ENCODE measurements at regions not wholly inside any gene's neighbourhood (a gene's known extent, or its start where the extent isn't known, plus 50 kb on each side); places are given as distances from the start of the nearest gene placed in this dataset.

DNA sequence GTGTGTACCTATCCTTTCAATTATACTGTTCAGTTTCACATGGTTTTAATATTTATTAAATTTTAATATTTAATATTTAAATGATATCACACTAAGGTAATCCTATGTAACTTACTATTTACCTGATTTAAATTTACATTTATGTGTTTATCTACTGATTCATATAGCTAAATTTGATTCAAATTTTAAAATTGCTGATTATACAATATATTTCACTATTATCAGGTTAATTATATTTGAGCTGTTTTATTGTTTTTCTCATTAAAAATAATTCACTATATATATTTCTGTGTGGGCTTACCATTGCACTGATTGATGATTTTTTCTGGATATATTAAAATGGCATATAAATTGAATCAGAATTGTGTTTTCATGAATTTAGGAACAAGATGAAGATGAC lies 1923.5 kb downstream of the STIM2 start:
- Mint-ChIP-seq H3K4me1 (no peaks in the 10 kb centered on the region), H3K27me3 (no peaks in the 10 kb centered on the region), H3K36me3 (ENCODE audit: low read depth) (no peaks in the 10 kb centered on the region), H3K27ac (no peak overlapping the region), H3K4me3 (no peak overlapping the region)
- H3K9me3 ChIP-seq (ENCODE audit: control insufficient read depth, low read length, poor library complexity, severe bottlenecking): no peaks in the 10 kb centered on the region
- DNase-seq: no peak
- no peak for ATAC-seq

DNA sequence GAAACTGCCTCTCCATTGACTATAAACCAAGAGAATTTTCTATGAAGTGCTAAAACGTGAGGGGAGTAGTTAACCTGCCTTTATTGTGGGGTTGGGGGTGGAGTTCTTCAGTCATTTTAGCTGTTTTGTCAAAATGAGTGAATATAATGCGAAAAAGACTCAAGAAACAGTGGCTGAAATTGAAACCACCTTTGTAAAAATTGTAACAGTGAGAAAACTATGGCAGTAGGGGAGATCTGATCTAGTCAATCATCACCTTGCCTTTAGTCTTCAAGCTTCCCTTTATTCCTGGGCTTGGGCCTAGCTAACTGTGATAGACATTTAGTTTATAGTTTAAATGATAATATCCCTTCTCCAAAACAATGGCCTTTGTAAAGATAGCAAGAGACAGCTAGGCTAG lies 1927.3 kb downstream of the STIM2 start:
- DNase-seq: no peak
- H3K4me1 Mint-ChIP-seq: no peaks in the 10 kb centered on the region
- no peak overlapping the region for H3K4me3 Mint-ChIP-seq
- no peaks in the 10 kb centered on the region for H3K27me3 Mint-ChIP-seq
- no peak overlapping the region for H3K27ac Mint-ChIP-seq
- no peak for ATAC-seq
- no peaks in the 10 kb centered on the region for H3K9me3 ChIP-seq (ENCODE audit: control insufficient read depth, low read length, poor library complexity, severe bottlenecking)
- H3K36me3 Mint-ChIP-seq (ENCODE audit: low read depth): no peaks in the 10 kb centered on the region

DNA sequence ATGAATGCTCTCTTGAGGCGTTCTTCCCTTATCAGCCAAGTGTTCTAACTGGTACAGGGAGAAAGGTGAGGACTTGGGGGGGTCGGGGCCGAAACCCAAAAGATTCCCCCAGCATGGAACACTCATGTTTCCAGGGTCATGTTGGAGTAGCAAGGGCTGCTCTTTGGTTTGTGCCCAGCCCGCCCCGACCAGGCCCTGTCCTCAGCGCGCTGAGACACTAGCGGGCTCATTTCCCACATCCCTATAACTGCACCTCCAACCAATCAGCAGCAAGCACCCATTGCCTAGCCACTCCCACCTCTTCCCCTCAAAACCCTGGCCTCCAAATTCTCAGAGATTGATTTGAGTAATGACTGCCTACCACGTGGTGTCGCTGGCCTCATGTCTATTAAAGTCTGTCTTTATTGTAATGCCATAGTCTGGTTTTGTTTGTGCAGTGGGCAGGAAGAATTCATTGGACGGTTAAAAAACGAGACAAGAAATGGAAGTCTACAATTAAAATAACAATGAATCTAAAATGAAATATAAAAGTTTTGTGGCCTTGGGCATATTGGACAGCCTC lies 1928.4 kb downstream of the STIM2 start:
- Mint-ChIP-seq H3K4me3 (no peak overlapping the region), H3K27ac (no peak overlapping the region), H3K27me3 (no peaks in the 10 kb centered on the region), H3K36me3 (ENCODE audit: low read depth) (no peaks in the 10 kb centered on the region), H3K4me1 (no peaks in the 10 kb centered on the region)
- no peaks in the 10 kb centered on the region for H3K9me3 ChIP-seq (ENCODE audit: control insufficient read depth, low read length, poor library complexity, severe bottlenecking)
- ATAC-seq (no peak), DNase-seq (no peak)

DNA sequence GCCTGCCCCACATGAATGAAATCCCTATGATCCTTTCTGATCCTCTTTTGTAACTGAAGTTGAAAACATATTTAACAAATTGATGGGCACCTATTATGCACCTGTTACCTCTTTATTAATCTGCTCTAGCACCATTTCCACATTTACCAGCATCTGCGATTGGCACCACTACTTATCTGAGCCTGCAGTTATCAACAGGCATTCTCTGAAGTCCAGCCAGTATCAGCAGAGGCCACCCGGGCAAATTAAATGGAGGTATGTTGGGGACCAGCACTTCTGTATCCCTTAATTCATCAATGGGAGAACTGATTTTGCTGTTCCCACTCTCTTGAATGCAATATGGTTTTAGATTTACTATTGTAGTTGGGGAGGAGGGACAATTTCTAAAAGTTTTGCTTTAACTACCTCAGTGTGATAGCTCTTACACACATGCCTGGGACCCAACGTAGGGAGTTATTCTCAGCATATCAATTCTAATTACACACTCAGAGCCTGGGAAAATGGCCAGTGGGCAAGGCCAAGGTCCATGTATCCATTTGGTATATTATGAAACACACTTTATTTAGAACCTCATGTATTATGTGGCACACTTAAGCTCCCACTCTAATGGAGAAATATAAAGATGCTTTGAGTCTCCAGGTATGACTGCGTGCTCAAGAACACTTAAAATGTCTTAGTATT lies 1927.1 kb upstream of the PCDH7 start:
- no peak overlapping the region for H3K4me3 Mint-ChIP-seq
- no peaks in the 10 kb centered on the region for H3K9me3 ChIP-seq (ENCODE audit: control insufficient read depth, low read length, poor library complexity, severe bottlenecking)
- H3K4me1 Mint-ChIP-seq: no peaks in the 10 kb centered on the region
- DNase-seq: no peak
- ATAC-seq: no peak
- no peaks in the 10 kb centered on the region for H3K36me3 Mint-ChIP-seq (ENCODE audit: low read depth)
- H3K27ac Mint-ChIP-seq: no peak overlapping the region
- no peaks in the 10 kb centered on the region for H3K27me3 Mint-ChIP-seq

DNA sequence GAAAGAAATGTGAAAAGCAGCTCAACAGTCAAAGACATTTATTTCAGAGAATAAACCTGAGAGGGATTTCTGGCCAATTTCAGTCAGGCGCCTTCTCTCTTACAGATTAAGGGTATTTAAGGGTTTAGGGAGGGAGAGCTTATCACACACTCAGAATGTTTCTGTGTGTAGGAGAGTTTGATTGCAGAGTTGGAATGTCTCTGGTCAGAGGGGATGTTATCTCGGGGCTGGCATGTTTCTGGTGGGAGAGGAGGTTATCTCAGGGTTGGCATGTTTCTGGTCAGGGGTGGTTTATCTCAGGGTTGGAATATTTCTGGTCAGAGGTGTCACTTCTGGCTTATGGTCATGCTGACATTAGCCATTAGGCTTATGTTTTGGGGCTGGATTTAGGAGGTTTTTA lies 1920.5 kb upstream of the PCDH7 start:
- H3K9me3 ChIP-seq (ENCODE audit: control insufficient read depth, low read length, poor library complexity, severe bottlenecking): no peaks in the 10 kb centered on the region
- Mint-ChIP-seq H3K36me3 (ENCODE audit: low read depth) (no peaks in the 10 kb centered on the region), H3K27ac (no peak overlapping the region), H3K4me1 (no peaks in the 10 kb centered on the region), H3K27me3 (no peaks in the 10 kb centered on the region), H3K4me3 (no peak overlapping the region)
- no peak for DNase-seq
- no peak for ATAC-seq

DNA sequence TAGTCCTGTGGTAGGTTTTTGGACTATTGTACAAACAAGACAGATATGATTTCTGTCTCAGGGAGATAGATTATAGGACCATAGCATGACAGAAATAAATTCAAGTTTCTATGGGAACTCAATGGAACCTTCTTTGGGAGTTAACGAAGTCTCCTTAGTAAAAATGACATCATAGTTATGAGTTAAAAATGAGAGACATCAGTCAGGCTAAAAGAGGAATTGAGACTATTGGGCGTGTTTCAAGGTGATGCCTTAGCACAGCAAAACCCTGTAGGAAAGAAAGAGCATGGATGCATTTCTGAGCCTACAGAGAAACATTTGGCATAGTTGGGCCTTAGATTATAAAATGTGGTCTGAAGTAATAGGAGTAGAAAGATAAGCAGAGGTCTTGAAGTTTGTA lies 1909.1 kb upstream of the PCDH7 start:
- DNase-seq: no peak
- no peak overlapping the region for H3K27ac Mint-ChIP-seq
- no peaks in the 10 kb centered on the region for H3K4me1 Mint-ChIP-seq
- ATAC-seq: no peak
- H3K27me3 Mint-ChIP-seq: no peaks in the 10 kb centered on the region
- H3K9me3 ChIP-seq (ENCODE audit: control insufficient read depth, low read length, poor library complexity, severe bottlenecking): no peaks in the 10 kb centered on the region
- no peak overlapping the region for H3K4me3 Mint-ChIP-seq
- H3K36me3 Mint-ChIP-seq (ENCODE audit: low read depth): no peaks in the 10 kb centered on the region

DNA sequence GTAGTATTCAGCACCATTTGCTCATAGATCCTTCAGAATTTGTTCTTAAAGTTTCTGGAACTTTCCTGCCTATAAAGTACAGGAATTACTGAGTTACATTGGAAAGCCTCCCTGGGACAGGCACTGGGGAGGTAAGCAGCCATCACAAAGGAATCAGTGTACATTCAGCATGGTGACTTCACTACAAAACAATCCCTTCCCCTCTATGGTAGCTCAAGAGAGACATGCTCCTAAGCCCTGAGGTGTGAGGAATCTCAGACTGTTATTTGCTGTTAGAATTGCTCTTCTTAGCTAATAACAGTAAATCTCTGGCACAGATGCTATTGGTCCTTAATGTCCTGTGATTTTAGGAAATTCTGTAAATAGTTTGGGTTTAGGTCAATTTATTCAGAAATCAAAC lies 1898.0 kb upstream of the PCDH7 start:
- no peak for ATAC-seq
- H3K36me3 Mint-ChIP-seq (ENCODE audit: low read depth): no peaks in the 10 kb centered on the region

DNA sequence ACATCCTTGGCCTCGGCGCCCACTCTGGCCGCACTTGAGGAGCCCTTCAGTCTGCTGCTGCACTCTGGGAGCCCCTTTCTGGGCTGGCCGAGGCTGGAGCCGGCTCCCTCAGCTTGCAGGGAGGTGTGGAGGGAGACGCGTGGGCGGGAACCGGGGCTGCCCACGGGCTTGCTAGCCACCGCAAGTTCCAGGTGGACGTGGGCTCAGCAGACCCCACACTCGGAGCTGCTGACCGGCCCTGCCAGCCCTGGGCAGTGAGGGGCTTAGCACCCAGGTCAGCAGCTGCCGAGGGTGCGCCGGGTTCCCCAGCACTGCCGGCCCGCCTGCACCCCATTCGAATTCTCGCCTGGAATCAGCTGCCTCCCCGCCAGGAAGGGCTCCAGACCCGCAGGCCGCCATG lies 1892.3 kb upstream of the PCDH7 start:
- no peaks in the 10 kb centered on the region for H3K9me3 ChIP-seq (ENCODE audit: control insufficient read depth, low read length, poor library complexity, severe bottlenecking)
- H3K27ac Mint-ChIP-seq: no peak overlapping the region
- no peaks in the 10 kb centered on the region for H3K27me3 Mint-ChIP-seq
- ATAC-seq: no peak
- H3K4me3 Mint-ChIP-seq: no peak overlapping the region
- no peak for DNase-seq
- no peaks in the 10 kb centered on the region for H3K4me1 Mint-ChIP-seq
- H3K36me3 Mint-ChIP-seq (ENCODE audit: low read depth): no peaks in the 10 kb centered on the region

More for the DNA sequence above, 1898.0 kb upstream of the PCDH7 start:
- Mint-ChIP-seq H3K4me1 (no peaks in the 10 kb centered on the region), H3K27me3 (no peaks in the 10 kb centered on the region), H3K4me3 (no peak overlapping the region), H3K27ac (no peak overlapping the region)
- H3K9me3 ChIP-seq (ENCODE audit: control insufficient read depth, low read length, poor library complexity, severe bottlenecking): no peaks in the 10 kb centered on the region
- DNase-seq: no peak

DNA sequence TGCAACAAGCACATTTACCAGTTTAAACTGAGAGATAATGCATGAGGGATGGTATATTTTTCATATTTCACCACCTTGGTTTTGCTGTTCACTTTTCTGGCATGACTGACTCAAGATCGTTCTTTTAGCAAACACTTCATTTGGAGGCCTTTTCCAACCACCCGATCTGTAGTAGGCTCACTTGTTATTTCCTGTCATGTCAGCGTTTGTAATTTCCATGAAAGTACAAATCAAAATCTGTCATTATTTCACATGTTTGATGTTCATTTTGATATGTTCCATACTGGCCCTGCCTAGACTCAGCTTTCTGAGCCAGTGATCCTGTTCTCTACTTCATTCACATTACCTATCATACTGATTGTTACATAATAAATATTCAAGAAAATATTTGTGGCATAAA lies 1888.3 kb upstream of the PCDH7 start:
- no peak for ATAC-seq
- H3K36me3 Mint-ChIP-seq (ENCODE audit: low read depth): no peaks in the 10 kb centered on the region
- no peak for DNase-seq
- H3K9me3 ChIP-seq (ENCODE audit: control insufficient read depth, low read length, poor library complexity, severe bottlenecking): no peaks in the 10 kb centered on the region
- no peak overlapping the region for H3K27ac Mint-ChIP-seq
- H3K27me3 Mint-ChIP-seq: no peaks in the 10 kb centered on the region
- H3K4me1 Mint-ChIP-seq: no peaks in the 10 kb centered on the region
- H3K4me3 Mint-ChIP-seq: no peak overlapping the region

DNA sequence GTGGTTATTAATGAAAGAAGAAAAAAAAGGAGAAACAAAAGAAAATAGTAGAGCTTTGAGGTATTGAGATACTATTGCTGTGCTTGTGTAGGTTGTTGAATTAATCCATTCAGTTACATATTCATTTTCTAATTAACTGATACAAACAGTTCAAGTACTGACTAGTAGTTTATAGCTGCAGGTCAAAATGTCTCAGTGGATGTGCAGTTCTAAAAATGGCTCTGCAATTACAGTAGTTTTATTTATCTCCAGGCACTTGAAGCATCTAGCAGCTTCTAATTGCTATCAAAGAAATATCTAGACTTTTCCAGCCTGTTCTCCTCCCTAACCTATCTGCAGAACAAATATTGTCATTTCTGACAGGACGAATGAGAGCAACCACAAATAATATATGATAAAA lies 1887.7 kb upstream of the PCDH7 start:
- DNase-seq: no peak

DNA sequence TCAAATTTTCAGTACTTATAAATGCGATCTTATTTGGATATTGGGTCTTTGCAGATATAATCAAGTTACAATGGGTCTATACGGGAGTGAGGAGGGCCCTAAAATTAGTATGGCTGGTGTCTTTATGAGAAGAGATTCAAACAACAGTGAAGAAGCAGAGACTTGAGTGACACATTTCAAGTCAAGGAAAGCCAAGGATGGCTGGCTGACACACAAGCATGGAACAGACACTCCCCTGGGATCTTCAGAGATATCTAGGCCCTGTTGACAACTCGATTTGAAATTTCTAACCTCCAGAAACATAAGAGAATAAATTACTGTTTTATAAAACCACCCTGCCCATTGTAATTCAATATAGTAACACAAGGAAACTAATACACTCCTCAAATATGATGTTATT lies 1886.0 kb upstream of the PCDH7 start:
- H3K9me3 ChIP-seq (ENCODE audit: control insufficient read depth, low read length, poor library complexity, severe bottlenecking): no peaks in the 10 kb centered on the region
- Mint-ChIP-seq H3K4me1 (no peaks in the 10 kb centered on the region), H3K36me3 (ENCODE audit: low read depth) (no peaks in the 10 kb centered on the region), H3K4me3 (no peak overlapping the region), H3K27ac (no peak overlapping the region), H3K27me3 (no peaks in the 10 kb centered on the region)
- no peak for ATAC-seq
- DNase-seq: no peak

More for the DNA sequence above, 1887.7 kb upstream of the PCDH7 start:
- H3K4me3 Mint-ChIP-seq: no peak overlapping the region
- no peaks in the 10 kb centered on the region for H3K36me3 Mint-ChIP-seq (ENCODE audit: low read depth)
- no peaks in the 10 kb centered on the region for H3K27me3 Mint-ChIP-seq
- no peaks in the 10 kb centered on the region for H3K4me1 Mint-ChIP-seq
- no peak for ATAC-seq
- no peaks in the 10 kb centered on the region for H3K9me3 ChIP-seq (ENCODE audit: control insufficient read depth, low read length, poor library complexity, severe bottlenecking)
- no peak overlapping the region for H3K27ac Mint-ChIP-seq

DNA sequence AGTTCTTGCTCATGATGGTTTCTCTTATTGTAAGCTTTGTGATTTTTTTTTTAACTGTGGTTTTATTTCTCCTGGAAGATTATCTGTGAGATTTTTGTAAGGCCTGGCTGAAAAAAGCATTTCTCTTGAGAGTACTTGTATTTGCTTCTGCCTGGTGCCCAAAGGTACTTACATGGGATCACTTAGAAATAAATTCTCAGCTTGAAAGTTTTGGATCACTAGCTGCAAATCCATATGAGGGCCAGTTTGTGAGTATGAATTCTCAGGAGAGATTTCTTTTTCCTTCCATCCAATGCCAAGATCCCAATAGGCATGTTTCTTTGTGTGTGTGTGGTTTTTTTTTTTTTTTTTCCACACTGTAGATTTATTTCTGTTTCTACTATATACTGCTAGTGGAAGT lies 1884.7 kb upstream of the PCDH7 start:
- Mint-ChIP-seq H3K4me1 (no peaks in the 10 kb centered on the region), H3K36me3 (ENCODE audit: low read depth) (no peaks in the 10 kb centered on the region), H3K27me3 (no peaks in the 10 kb centered on the region), H3K27ac (no peak overlapping the region), H3K4me3 (no peak overlapping the region)
- DNase-seq (no peak), ATAC-seq (no peak)
- no peaks in the 10 kb centered on the region for H3K9me3 ChIP-seq (ENCODE audit: control insufficient read depth, low read length, poor library complexity, severe bottlenecking)

DNA sequence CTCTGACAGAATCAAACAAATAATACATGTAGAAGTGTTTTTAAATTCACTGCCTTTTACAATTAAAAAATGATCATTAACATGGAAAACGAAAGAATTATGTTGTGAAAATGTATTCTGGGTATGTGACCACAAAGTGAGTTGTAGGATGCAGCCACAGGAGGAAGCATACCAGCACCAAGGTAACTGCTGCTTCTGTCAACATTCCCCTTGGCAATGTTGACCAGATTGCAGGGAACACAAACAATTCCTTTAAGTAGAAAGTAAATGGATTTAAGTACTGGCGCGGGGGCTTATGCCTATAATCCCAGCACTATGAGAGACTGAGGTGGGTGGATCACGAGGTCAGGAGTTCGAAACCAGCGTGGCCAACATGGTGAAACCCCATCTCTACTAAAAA lies 1877.9 kb upstream of the PCDH7 start:
- H3K4me1 Mint-ChIP-seq: no peaks in the 10 kb centered on the region
- no peak for ATAC-seq
- H3K36me3 Mint-ChIP-seq (ENCODE audit: low read depth): no peaks in the 10 kb centered on the region
- H3K27ac Mint-ChIP-seq: no peak overlapping the region
- no peak for DNase-seq
- no peak overlapping the region for H3K4me3 Mint-ChIP-seq
- H3K27me3 Mint-ChIP-seq: no peaks in the 10 kb centered on the region
- H3K9me3 ChIP-seq (ENCODE audit: control insufficient read depth, low read length, poor library complexity, severe bottlenecking): no peaks in the 10 kb centered on the region

DNA sequence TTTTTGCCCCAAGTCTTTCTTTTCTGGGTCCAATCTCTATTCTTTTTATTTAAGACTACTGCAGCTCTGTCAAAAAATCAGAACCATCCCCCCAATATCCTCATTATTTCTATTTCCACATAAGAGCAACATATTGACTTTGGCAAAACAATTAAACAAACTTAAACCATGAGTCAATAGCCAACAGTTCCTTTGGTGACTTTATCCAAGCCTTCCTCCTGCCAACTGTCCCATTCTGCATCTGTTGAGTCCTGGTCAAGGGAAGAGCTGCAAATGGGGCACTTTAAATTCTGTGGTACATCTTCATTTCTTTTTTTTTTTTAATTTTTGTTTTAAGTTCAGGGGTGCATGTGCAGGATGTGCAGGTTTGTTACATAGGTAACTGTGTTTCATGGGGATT lies 1875.0 kb upstream of the PCDH7 start:
- no peak overlapping the region for H3K4me3 Mint-ChIP-seq
- no peak for ATAC-seq
- no peaks in the 10 kb centered on the region for H3K36me3 Mint-ChIP-seq (ENCODE audit: low read depth)
- no peaks in the 10 kb centered on the region for H3K9me3 ChIP-seq (ENCODE audit: control insufficient read depth, low read length, poor library complexity, severe bottlenecking)
- no peaks in the 10 kb centered on the region for H3K4me1 Mint-ChIP-seq
- H3K27ac Mint-ChIP-seq: no peak overlapping the region
- no peaks in the 10 kb centered on the region for H3K27me3 Mint-ChIP-seq
- DNase-seq: no peak

All from T-helper 17 cell (primary cell).